ENCODE measurements at regions not wholly inside any gene's neighbourhood (a gene's known extent, or its start where the extent isn't known, plus 50 kb on each side); places are given as distances from the start of the nearest gene placed in this dataset.

- no TSS peak for BruUV-seq (replicated peaks)
- no peak for FAIRE-seq
- intact Hi-C loops (cut with micrococcal nuclease; ENCODE audit: unreplicated experiment): no loop called here
These were observed 232.0 kb upstream of the TENM4 start for GRCh38 chr11:79672786-79673185.

GRCh38 chr11:79671401-79671800 is 230.6 kb upstream of the TENM4 start:
- Histone ChIP-seq H3K27ac (ENCODE audit: extremely low read length, insufficient read depth, low read length) (no peak overlapping the region), H2AFZ (ENCODE audit: low read length) (no peak overlapping the region), H4K20me1 (ENCODE audit: insufficient read depth, low read length) (no peaks in the 10 kb centered on the region), H3K27me3 (ENCODE audit: control insufficient read depth in 1 of 2, insufficient read depth in 2 of 2, low read length in 2 of 2) (no peaks in the 10 kb centered on the region; a peak in 1 of 5 replicates), H3K9me3 (ENCODE audit: low read length) (no peaks in the 10 kb centered on the region), H3K4me1 (ENCODE audit: insufficient read depth, low read length) (no peaks in the 10 kb centered on the region), H3K36me3 (replicated peaks in 1 of 2; ENCODE audit: control insufficient read depth in 1 of 2, insufficient read depth in 2 of 2, low read length in 2 of 2) (no peaks in the 10 kb centered on the region), H3K4me3 (replicated peaks in 1 of 3; ENCODE audit: insufficient read depth in 1 of 3, low read depth in 2 of 3, low read length in 3 of 3) (no peak overlapping the region), H3K4me2 (ENCODE audit: low read depth, low read length) (no peak overlapping the region), H3K9ac (ENCODE audit: insufficient read depth, low read depth, low read length) (no peak overlapping the region), H3K79me2 (ENCODE audit: insufficient read depth, low read length) (no peaks in the 10 kb centered on the region)
- DNase-seq (ENCODE audit: low spot score) (no peak), FAIRE-seq (no peak), ATAC-seq (no peak)
- POLR2A ChIA-PET: no interaction called here
- intact Hi-C loops (cut with micrococcal nuclease; ENCODE audit: unreplicated experiment) (no loop called here), in situ Hi-C loops (cut with HindIII; ENCODE audit: extremely low pct_ligation_motif_present, low pct_unique_long_range_greater_than_20kb) (no loop called here)
- BruUV-seq (replicated peaks): no TSS peak
- CTCF ChIA-PET (ENCODE audit: low intra/inter-chr PET ratio, low total read pairs): no interaction called here
- 3% methylated on average over 3 of the region's 3 CpGs for WGBS (ENCODE audit: low lambda C conversion rate)
- no peak for TF ChIP-seq ZNF235 (CRISPR knock-in tag; IDR thresholded peaks at IDR 0.05; ENCODE audit: borderline replicate concordance)
- TF ChIP-seq THRA (CRISPR knock-in tag; IDR thresholded peaks at IDR 0.05; ENCODE audit: borderline replicate concordance): no peak
- no peak for TF ChIP-seq ZSCAN12 (CRISPR knock-in tag; IDR thresholded peaks at IDR 0.05)
- TF ChIP-seq FOXP1 (IDR thresholded peaks at IDR 0.05): no peak
- no peak for TF ChIP-seq FOXP1 (CRISPR knock-in tag; IDR thresholded peaks at IDR 0.05)
- no peak for TF ChIP-seq MED8 (CRISPR knock-in tag; IDR thresholded peaks at IDR 0.05; ENCODE audit: insufficient replicate concordance)
- TF ChIP-seq IRF2 (CRISPR knock-in tag; IDR thresholded peaks at IDR 0.05): no peak
- TF ChIP-seq MAZ (IDR thresholded peaks at IDR 0.05; ENCODE audit: borderline replicate concordance, low read depth, low read length): no peak
- TF ChIP-seq MAZ (CRISPR knock-in tag; IDR thresholded peaks at IDR 0.05; ENCODE audit: low read depth): no peak
- no peak for TF ChIP-seq ZXDC (CRISPR knock-in tag; IDR thresholded peaks at IDR 0.05)
- TF ChIP-seq TRIM24 (CRISPR knock-in tag; IDR thresholded peaks at IDR 0.05): no peak
- no peak for TF ChIP-seq E2F5 (CRISPR knock-in tag; conservative IDR thresholded peaks at IDR 0.05)
- no peak for TF ChIP-seq DNMT1 (CRISPR knock-in tag; IDR thresholded peaks at IDR 0.05)
- no peak for TF ChIP-seq ZNF570 (CRISPR knock-in tag; IDR thresholded peaks at IDR 0.05; ENCODE audit: borderline replicate concordance)

More at GRCh38 chr11:79672786-79673185, 232.0 kb upstream of the TENM4 start:
- POLR2A ChIA-PET: no interaction called here
- CTCF ChIA-PET (ENCODE audit: low intra/inter-chr PET ratio, low total read pairs): no interaction called here
- Histone ChIP-seq H3K4me3 (replicated peaks in 1 of 3; ENCODE audit: insufficient read depth in 1 of 3, low read depth in 2 of 3, low read length in 3 of 3) (no peak overlapping the region), H2AFZ (ENCODE audit: low read length) (no peak overlapping the region), H3K27ac (ENCODE audit: extremely low read length, insufficient read depth, low read length) (no peak overlapping the region), H3K79me2 (ENCODE audit: insufficient read depth, low read length) (no peaks in the 10 kb centered on the region), H3K4me2 (ENCODE audit: low read depth, low read length) (no peak overlapping the region), H3K9me3 (ENCODE audit: low read length) (no peaks in the 10 kb centered on the region), H3K9ac (ENCODE audit: insufficient read depth, low read depth, low read length) (no peak overlapping the region), H3K27me3 (ENCODE audit: control insufficient read depth in 1 of 2, insufficient read depth in 2 of 2, low read length in 2 of 2) (no peaks in the 10 kb centered on the region), H3K36me3 (replicated peaks in 1 of 2; ENCODE audit: control insufficient read depth in 1 of 2, insufficient read depth in 2 of 2, low read length in 2 of 2) (no peaks in the 10 kb centered on the region), H4K20me1 (ENCODE audit: insufficient read depth, low read length) (no peaks in the 10 kb centered on the region), H3K4me1 (ENCODE audit: insufficient read depth, low read length) (no peaks in the 10 kb centered on the region)
- no peak for TF ChIP-seq SIN3B (IDR thresholded peaks at IDR 0.05; ENCODE audit: low read length)
- TF ChIP-seq SSRP1 (CRISPR knock-in tag; IDR thresholded peaks at IDR 0.05): no peak
- TF ChIP-seq DMAP1 (CRISPR knock-in tag; IDR thresholded peaks at IDR 0.05): no peak
- no peak for TF ChIP-seq ZNF660 (CRISPR knock-in tag; IDR thresholded peaks at IDR 0.05; ENCODE audit: borderline replicate concordance, low read depth)
- TF ChIP-seq ZNF570 (CRISPR knock-in tag; IDR thresholded peaks at IDR 0.05; ENCODE audit: borderline replicate concordance): no peak
- no peak for TF ChIP-seq RARA (CRISPR knock-in tag; IDR thresholded peaks at IDR 0.05)
- no peak for ATAC-seq
- in situ Hi-C loops (cut with HindIII; ENCODE audit: extremely low pct_ligation_motif_present, low pct_unique_long_range_greater_than_20kb): no loop called here
- no peak for DNase-seq (ENCODE audit: low spot score)
- 13% methylated on average over 1 of the region's 1 CpG for WGBS (ENCODE audit: low lambda C conversion rate)
